ENCODE measurements at regions not wholly inside any gene's neighbourhood (a gene's known extent, or its start where the extent isn't known, plus 50 kb on each side); places are given as distances from the start of the nearest gene placed in this dataset.
"Not testable (repeated sequence)": the region's sequence is repeated elsewhere in the genome, so short reads cannot be mapped to it uniquely, and the experiment has no call there.

- Histone ChIP-seq H3K27ac (ENCODE audit: low read length) (no peak overlapping the region), H3K36me3 (ENCODE audit: control insufficient read depth, insufficient read depth, low read length) (peaks cover 4% of the 10 kb centered on the region), H3K4me1 (ENCODE audit: control insufficient read depth, insufficient read depth, low read length) (peaks cover 10% of the 10 kb centered on the region), H3K4me3 (ENCODE audit: low read length) (no peak overlapping the region), H3K9me3 (ENCODE audit: control insufficient read depth, insufficient read depth, low read length) (peaks cover 23% of the 10 kb centered on the region), H3K27me3 (ENCODE audit: control insufficient read depth, insufficient read depth, low read length) (no peaks in the 10 kb centered on the region)
- Mint-ChIP-seq H3K36me3 (peaks cover 41% of the 10 kb centered on the region), H3K27me3 (ENCODE audit: low read depth in 2 of 2) (no peaks in the 10 kb centered on the region), H3K4me1 (peaks cover 41 to 47% of the 10 kb centered on the region in 2 donors), H3K9me3 (peaks cover 15 to 16% of the 10 kb centered on the region in 2 donors), H3K27ac (peak overlapping the region; percentile 95 to 96), H3K4me3 (peak overlapping the region; percentile 3)
- 95% methylated on average over 9 of the region's 9 CpGs for WGBS (ENCODE audit: insufficient coverage)
- intact Hi-C loops (cut with micrococcal nuclease) = no loop called here
- no peak for TF ChIP-seq CTCF (IDR thresholded peaks at IDR 0.05)
- no peak for ATAC-seq
- DNase-seq = peak in 1 of 2 donors; percentile 43
Observed at GRCh38 chrX:2632533-2633504, 58.3 kb upstream of the CD99 start.

GRCh38 chrX:2631743-2632532, 59.2 kb upstream of the CD99 start:
- Histone ChIP-seq H3K9me3 (ENCODE audit: control insufficient read depth, insufficient read depth, low read length) (peaks cover 23% of the 10 kb centered on the region), H3K4me1 (ENCODE audit: control insufficient read depth, insufficient read depth, low read length) (peaks cover 10% of the 10 kb centered on the region), H3K4me3 (ENCODE audit: low read length) (no peak overlapping the region), H3K36me3 (ENCODE audit: control insufficient read depth, insufficient read depth, low read length) (peaks cover 4% of the 10 kb centered on the region), H3K27me3 (ENCODE audit: control insufficient read depth, insufficient read depth, low read length) (no peaks in the 10 kb centered on the region), H3K27ac (ENCODE audit: low read length) (peak overlapping the region; percentile 76)
- Mint-ChIP-seq H3K4me1 (peaks cover 41 to 50% of the 10 kb centered on the region in 2 donors), H3K27me3 (ENCODE audit: low read depth in 2 of 2) (no peaks in the 10 kb centered on the region), H3K4me3 (peak overlapping the region; percentile 30), H3K27ac (peak overlapping the region; percentile 95 to 96), H3K36me3 (peaks cover 41% of the 10 kb centered on the region), H3K9me3 (peaks cover 15 to 16% of the 10 kb centered on the region in 2 donors)
- WGBS (ENCODE audit: insufficient coverage) = 77% methylated on average over 3 of the region's 3 CpGs
- TF ChIP-seq CTCF (IDR thresholded peaks at IDR 0.05) = no peak
- DNase-seq (peak in 1 of 2 donors; percentile 25), ATAC-seq (no peak)
- intact Hi-C loops (cut with micrococcal nuclease) = no loop called here

- peaks cover 10% of the 10 kb centered on the region for H3K4me1 ChIP-seq (ENCODE audit: control insufficient read depth, insufficient read depth, low read length)
- H3K27me3 ChIP-seq (ENCODE audit: control insufficient read depth, insufficient read depth, low read length); H3K4me3 ChIP-seq (ENCODE audit: low read length); H3K27me3 Mint-ChIP-seq (ENCODE audit: low read depth in 2 of 2); intact Hi-C loops (cut with micrococcal nuclease); ATAC-seq: not testable (repeated sequence)
- peaks cover 23% of the 10 kb centered on the region for H3K9me3 ChIP-seq (ENCODE audit: control insufficient read depth, insufficient read depth, low read length)
- Mint-ChIP-seq H3K27ac (peak overlapping the region; percentile 95 to 96), H3K9me3 (peaks cover 15 to 16% of the 10 kb centered on the region in 2 donors), H3K4me3 (peak overlapping the region; percentile 77), H3K36me3 (peaks cover 41% of the 10 kb centered on the region), H3K4me1 (peaks cover 41 to 50% of the 10 kb centered on the region in 2 donors)
- peak in 1 of 2 donors; percentile 78 for DNase-seq
- H3K27ac ChIP-seq (ENCODE audit: low read length) = peak overlapping the region; percentile 76
- H3K36me3 ChIP-seq (ENCODE audit: control insufficient read depth, insufficient read depth, low read length) = peaks cover 11% of the 10 kb centered on the region
- 78% methylated on average over 5 of the region's 6 CpGs for WGBS (ENCODE audit: insufficient coverage)
Observed at GRCh38 chrX:2630935-2631742, 60.0 kb upstream of the CD99 start.

- Mint-ChIP-seq H3K9me3 (peaks cover 15 to 16% of the 10 kb centered on the region in 2 donors), H3K36me3 (peaks cover 41% of the 10 kb centered on the region), H3K4me1 (peaks cover 41 to 50% of the 10 kb centered on the region in 2 donors), H3K27ac (peak overlapping the region; percentile 95 to 96), H3K4me3 (peak overlapping the region; percentile 77)
- peak in 1 of 2 donors; percentile 86 for DNase-seq
- H3K4me3 ChIP-seq (ENCODE audit: low read length); intact Hi-C loops (cut with micrococcal nuclease); H3K27me3 Mint-ChIP-seq (ENCODE audit: low read depth in 2 of 2); H3K27me3 ChIP-seq (ENCODE audit: control insufficient read depth, insufficient read depth, low read length): not testable (repeated sequence)
- Histone ChIP-seq H3K4me1 (ENCODE audit: control insufficient read depth, insufficient read depth, low read length) (peaks cover 10% of the 10 kb centered on the region), H3K27ac (ENCODE audit: low read length) (peak overlapping the region; percentile 76), H3K9me3 (ENCODE audit: control insufficient read depth, insufficient read depth, low read length) (peaks cover 23% of the 10 kb centered on the region), H3K36me3 (ENCODE audit: control insufficient read depth, insufficient read depth, low read length) (peaks cover 11% of the 10 kb centered on the region)
- WGBS (ENCODE audit: insufficient coverage) = 46% methylated on average over 5 of the region's 5 CpGs
- ATAC-seq = peak in 1 of 3 donors; percentile 32
Observed at GRCh38 chrX:2630008-2630934, 60.8 kb upstream of the CD99 start.

Measured in natural killer cell (primary cell).